ENCODE measurements at regions not wholly inside any gene's neighbourhood (a gene's known extent, or its start where the extent isn't known, plus 50 kb on each side); places are given as distances from the start of the nearest gene placed in this dataset.
"Not testable (repeated sequence)": the region's sequence is repeated elsewhere in the genome, so short reads cannot be mapped to it uniquely, and the experiment has no call there.

GRCh38 chr15:60135961-60136360 is 131.8 kb downstream of the FOXB1 start:
- Histone ChIP-seq H3K36me3 (ENCODE audit: insufficient read depth, low read length) (no peaks in the 10 kb centered on the region), H3K4me1 (ENCODE audit: insufficient read depth, low read length) (peaks cover 12% of the 10 kb centered on the region), H3K9ac (ENCODE audit: low read depth, low read length) (no peak overlapping the region), H3K9me3 (ENCODE audit: control insufficient read depth, insufficient read depth, low read length) (no peaks in the 10 kb centered on the region)

GRCh38 chr15:60137711-60138396 is 133.7 kb downstream of the FOXB1 start:
- Histone ChIP-seq H3K9ac (ENCODE audit: low read depth, low read length) (no peak overlapping the region), H3K4me1 (ENCODE audit: insufficient read depth, low read length) (peaks cover 12% of the 10 kb centered on the region), H3K36me3 (ENCODE audit: insufficient read depth, low read length) (no peaks in the 10 kb centered on the region), H3K9me3 (ENCODE audit: control insufficient read depth, insufficient read depth, low read length) (no peaks in the 10 kb centered on the region)

GRCh38 chr15:60138397-60138968 is 134.4 kb downstream of the FOXB1 start:
- no peaks in the 10 kb centered on the region for H3K36me3 ChIP-seq (ENCODE audit: insufficient read depth, low read length)
- H3K9ac ChIP-seq (ENCODE audit: low read depth, low read length): no peak overlapping the region
- no peaks in the 10 kb centered on the region for H3K9me3 ChIP-seq (ENCODE audit: control insufficient read depth, insufficient read depth, low read length)
- peaks cover 12% of the 10 kb centered on the region for H3K4me1 ChIP-seq (ENCODE audit: insufficient read depth, low read length)

DNA sequence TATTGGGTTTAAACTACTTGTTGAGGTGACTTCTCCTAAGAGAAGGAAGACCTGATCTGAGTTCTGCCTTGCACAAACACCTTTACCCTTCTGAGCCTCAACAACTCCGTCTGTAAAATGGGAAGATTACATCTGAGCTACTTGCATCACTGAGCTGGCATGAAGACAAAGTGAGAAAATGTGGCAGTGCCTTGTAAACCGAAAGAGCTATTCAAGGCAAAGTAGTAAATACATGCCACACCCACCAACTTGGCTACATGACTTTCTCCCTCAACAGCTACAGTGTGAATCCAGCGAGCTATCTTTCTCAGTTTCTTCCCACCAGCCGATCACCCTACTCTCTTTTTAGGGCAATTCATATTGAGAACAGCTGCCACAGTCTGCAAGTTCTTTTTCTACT is 148.3 kb downstream of the FOXB1 start:
- Histone ChIP-seq H3K9ac (ENCODE audit: low read depth, low read length) (no peak overlapping the region), H3K9me3 (ENCODE audit: control insufficient read depth, insufficient read depth, low read length) (no peaks in the 10 kb centered on the region), H3K36me3 (ENCODE audit: insufficient read depth, low read length) (no peaks in the 10 kb centered on the region), H3K4me1 (ENCODE audit: insufficient read depth, low read length) (peaks cover 23% of the 10 kb centered on the region)

- H3K9me3 ChIP-seq (ENCODE audit: control insufficient read depth, insufficient read depth, low read length): no peaks in the 10 kb centered on the region
- H3K9ac ChIP-seq (ENCODE audit: low read depth, low read length): no peak overlapping the region
- H3K4me1 ChIP-seq (ENCODE audit: insufficient read depth, low read length): peaks cover 15% of the 10 kb centered on the region
- H3K36me3 ChIP-seq (ENCODE audit: insufficient read depth, low read length): no peaks in the 10 kb centered on the region
Observed at GRCh38 chr15:60154764-60155325, 150.7 kb downstream of the FOXB1 start.

GRCh38 chr15:60155661-60156060 is 151.6 kb downstream of the FOXB1 start:
- Histone ChIP-seq H3K36me3 (ENCODE audit: insufficient read depth, low read length) (no peaks in the 10 kb centered on the region), H3K4me1 (ENCODE audit: insufficient read depth, low read length) (peaks cover 11% of the 10 kb centered on the region), H3K9me3 (ENCODE audit: control insufficient read depth, insufficient read depth, low read length) (no peaks in the 10 kb centered on the region), H3K9ac (ENCODE audit: low read depth, low read length) (no peak overlapping the region)

GRCh38 chr15:60160909-60161308 is 156.8 kb downstream of the FOXB1 start:
- no peaks in the 10 kb centered on the region for H3K9me3 ChIP-seq (ENCODE audit: control insufficient read depth, insufficient read depth, low read length)

DNA sequence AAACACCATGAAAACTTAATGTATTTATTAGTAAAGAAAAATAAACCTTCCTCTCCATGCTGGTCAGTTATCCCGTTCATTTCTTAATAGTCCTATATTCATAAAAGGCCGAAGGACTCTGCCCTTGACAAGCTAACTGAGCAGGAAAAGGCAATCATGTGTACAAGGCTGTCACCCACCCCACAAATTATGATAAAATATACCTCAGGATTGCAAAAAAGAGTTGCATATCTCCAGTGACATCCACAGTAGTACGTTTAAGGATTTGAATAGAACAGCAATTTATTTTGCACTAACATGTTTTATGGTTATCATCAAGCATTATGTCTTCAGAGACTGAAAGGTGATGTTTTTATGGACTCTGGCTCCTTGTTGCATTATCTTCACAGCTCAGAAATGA is 157.6 kb downstream of the FOXB1 start:
- no peaks in the 10 kb centered on the region for H3K9me3 ChIP-seq (ENCODE audit: control insufficient read depth, insufficient read depth, low read length)
- no peak overlapping the region for H3K9ac ChIP-seq (ENCODE audit: low read depth, low read length)
- H3K36me3 ChIP-seq (ENCODE audit: insufficient read depth, low read length): no peaks in the 10 kb centered on the region
- H3K4me1 ChIP-seq (ENCODE audit: insufficient read depth, low read length): peaks cover 5% of the 10 kb centered on the region; the same call in 1 of the 2 replicates

More at GRCh38 chr15:60160909-60161308, 156.8 kb downstream of the FOXB1 start:
- Histone ChIP-seq H3K4me1 (ENCODE audit: insufficient read depth, low read length) (peaks cover 5% of the 10 kb centered on the region; the same call in 1 of the 2 replicates), H3K36me3 (ENCODE audit: insufficient read depth, low read length) (no peaks in the 10 kb centered on the region), H3K9ac (ENCODE audit: low read depth, low read length) (no peak overlapping the region)

DNA sequence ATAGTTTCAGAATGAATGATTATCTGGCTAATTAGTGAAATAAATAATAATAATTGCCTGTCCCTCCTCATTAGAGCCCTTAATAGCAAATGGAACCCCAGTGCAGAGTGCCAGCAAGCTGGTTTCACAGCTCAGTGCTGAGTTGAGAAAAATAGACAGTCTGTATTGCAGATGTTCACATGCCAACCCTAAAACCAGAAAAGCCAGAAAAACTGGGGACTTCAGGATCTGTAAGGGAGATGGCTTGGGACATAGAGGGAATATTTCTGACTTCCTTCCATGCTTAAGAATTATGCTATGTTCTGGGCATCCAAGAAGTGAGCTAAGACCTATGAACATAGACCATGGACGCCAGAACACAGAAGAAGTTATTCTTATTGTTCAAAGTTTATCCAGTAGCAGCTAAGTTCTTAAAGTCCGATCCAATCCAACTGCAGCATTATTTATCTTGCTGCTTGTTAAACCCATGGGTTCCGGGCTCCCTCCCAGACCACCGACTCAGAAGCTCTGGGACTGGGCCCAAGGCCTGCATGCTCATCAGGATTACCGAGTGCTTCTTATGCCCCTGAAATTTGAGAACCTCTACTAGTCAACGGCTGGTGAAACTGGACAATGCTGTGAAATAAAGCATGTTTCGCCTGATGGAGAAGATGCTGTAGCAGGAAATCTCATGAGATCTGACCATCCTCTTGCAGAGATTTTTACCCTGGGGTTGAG is 158.3 kb downstream of the FOXB1 start:
- Histone ChIP-seq H3K9me3 (ENCODE audit: control insufficient read depth, insufficient read depth, low read length) (no peaks in the 10 kb centered on the region), H3K9ac (ENCODE audit: low read depth, low read length) (no peak overlapping the region), H3K36me3 (ENCODE audit: insufficient read depth, low read length) (no peaks in the 10 kb centered on the region), H3K4me1 (ENCODE audit: insufficient read depth, low read length) (peaks cover 5% of the 10 kb centered on the region; the same call in 1 of the 2 replicates)

GRCh38 chr15:60162968-60163355 is 158.9 kb downstream of the FOXB1 start:
- Histone ChIP-seq H3K36me3 (ENCODE audit: insufficient read depth, low read length) (no peaks in the 10 kb centered on the region), H3K9me3 (ENCODE audit: control insufficient read depth, insufficient read depth, low read length) (no peaks in the 10 kb centered on the region), H3K9ac (ENCODE audit: low read depth, low read length) (no peak overlapping the region), H3K4me1 (ENCODE audit: insufficient read depth, low read length) (peaks cover 5% of the 10 kb centered on the region; the same call in 1 of the 2 replicates)

- H3K36me3 ChIP-seq (ENCODE audit: insufficient read depth, low read length): no peaks in the 10 kb centered on the region
- no peaks in the 10 kb centered on the region for H3K9me3 ChIP-seq (ENCODE audit: control insufficient read depth, insufficient read depth, low read length)
- peaks cover 5% of the 10 kb centered on the region; the same call in 1 of the 2 replicates for H3K4me1 ChIP-seq (ENCODE audit: insufficient read depth, low read length)
- no peak overlapping the region for H3K9ac ChIP-seq (ENCODE audit: low read depth, low read length)
Observed at GRCh38 chr15:60165111-60165510, 161.0 kb downstream of the FOXB1 start.

- peaks cover 8% of the 10 kb centered on the region; the same call in 1 of the 2 replicates for H3K4me1 ChIP-seq (ENCODE audit: insufficient read depth, low read length)
- H3K9ac ChIP-seq (ENCODE audit: low read depth, low read length): no peak overlapping the region
- no peaks in the 10 kb centered on the region for H3K36me3 ChIP-seq (ENCODE audit: insufficient read depth, low read length)
Observed at GRCh38 chr15:60172143-60172542, 168.0 kb downstream of the FOXB1 start.

DNA sequence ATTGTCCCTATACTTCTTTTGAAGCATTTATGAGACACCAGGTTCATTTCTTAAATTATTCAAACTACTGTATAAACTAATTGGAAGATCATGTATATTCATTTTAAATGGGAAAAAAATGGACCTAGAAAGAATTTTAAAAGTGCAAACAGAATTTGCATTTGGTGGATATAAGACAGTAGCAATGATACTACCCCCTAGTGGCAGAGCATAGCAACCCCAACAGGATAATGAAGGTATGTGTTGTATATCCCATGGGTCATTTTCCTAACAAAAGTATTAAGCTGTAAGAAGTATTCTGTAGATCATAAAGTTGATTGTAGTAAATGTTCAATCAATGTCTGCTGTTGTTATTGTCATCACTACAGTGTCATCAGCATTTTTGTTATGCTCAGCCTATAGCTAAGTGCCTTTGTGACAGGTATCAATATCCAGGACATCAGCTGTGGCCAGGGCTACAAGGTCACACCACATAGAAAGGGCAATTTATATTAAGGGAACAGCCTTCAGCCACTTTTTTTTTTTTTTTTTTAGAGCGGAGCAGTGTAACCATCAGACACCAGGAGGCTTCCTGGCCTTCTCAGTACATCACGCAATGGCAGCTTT is 175.8 kb downstream of the FOXB1 start:
- H3K9ac ChIP-seq (ENCODE audit: low read depth, low read length): no peak overlapping the region
- H3K4me1 ChIP-seq (ENCODE audit: insufficient read depth, low read length): no peaks in the 10 kb centered on the region; the same call in 1 of the 2 replicates
- no peaks in the 10 kb centered on the region for H3K9me3 ChIP-seq (ENCODE audit: control insufficient read depth, insufficient read depth, low read length)
- no peaks in the 10 kb centered on the region for H3K36me3 ChIP-seq (ENCODE audit: insufficient read depth, low read length)

More at GRCh38 chr15:60172143-60172542, 168.0 kb downstream of the FOXB1 start:
- no peaks in the 10 kb centered on the region for H3K9me3 ChIP-seq (ENCODE audit: control insufficient read depth, insufficient read depth, low read length)

- H3K9me3 ChIP-seq (ENCODE audit: control insufficient read depth, insufficient read depth, low read length); H3K36me3 ChIP-seq (ENCODE audit: insufficient read depth, low read length); H3K9ac ChIP-seq (ENCODE audit: low read depth, low read length); H3K4me1 ChIP-seq (ENCODE audit: insufficient read depth, low read length): not testable (repeated sequence)
Observed at GRCh38 chr15:60181957-60182356, 177.8 kb downstream of the FOXB1 start.
